Calu3 (cell line): ENCODE measurements at regions not wholly inside any gene's neighbourhood (a gene's known extent, or its start where the extent isn't known, plus 50 kb on each side); places are given as distances from the start of the nearest gene placed in this dataset.

Experiments used
- BruUV-seq: library from RNA; stranded (reverse); fragments of 400-500 nt; replicated peaks from 2 replicates; lab custom pipeline; 2021; lab: Mats Ljungman, UMichigan
- CTCF ChIA-PET: fragments of 300-600 bp; sonication (Branson Sonifier 250); formaldehyde crosslinking; loops from one replicate; lab custom pipeline; 2022; ENCODE audit warnings: antibody characterized with exemption; lab: Charles Lee
- DNase-seq: peaks from one replicate; pipeline ENCODE4 v3.0.0; 2022
- H3K27ac Mint-ChIP-seq: one replicate; pipeline ENCODE4 v1.8.0; 2022; ENCODE audit warnings: mixed read lengths; ENCODE audit not compliant: unreplicated experiment
- H3K27me3 Mint-ChIP-seq: one replicate; pipeline ENCODE4 v1.8.0; 2022; ENCODE audit warnings: mixed read lengths; ENCODE audit not compliant: unreplicated experiment
- H3K36me3 Mint-ChIP-seq: one replicate; pipeline ENCODE4 v1.8.0; 2022; ENCODE audit warnings: mild to moderate bottlenecking, moderate library complexity, mixed read lengths; ENCODE audit not compliant: insufficient read depth, unreplicated experiment
- H3K4me1 Mint-ChIP-seq: one replicate; pipeline ENCODE4 v1.8.0; 2022; ENCODE audit warnings: mild to moderate bottlenecking, low read depth, mixed read lengths; ENCODE audit not compliant: unreplicated experiment
- H3K4me3 Mint-ChIP-seq: one replicate; pipeline ENCODE4 v1.8.0; 2022; ENCODE audit warnings: mild to moderate bottlenecking, low read depth, moderate library complexity, mixed read lengths; ENCODE audit not compliant: unreplicated experiment
- H3K9me3 Mint-ChIP-seq: one replicate; pipeline ENCODE4 v1.8.0; 2022; ENCODE audit warnings: low read depth, mixed read lengths; ENCODE audit not compliant: unreplicated experiment
- CTCF ChIP-seq: fragments of 200-600 bp; IDR thresholded peaks from one replicate; pipeline ENCODE4 v1.8.0; 2022; ENCODE audit warnings: antibody characterized with exemption; ENCODE audit not compliant: unreplicated experiment
- intact Hi-C: fragments of 100-400 bp; cut with micrococcal nuclease; formaldehyde crosslinking; loops from one replicate; pipeline ENCODE4 v1.10.0; 2022; ENCODE audit not compliant: unreplicated experiment

- TF ChIP-seq CTCF = no peak
- DNase-seq = no peak
- Mint-ChIP-seq H3K9me3 (no peaks in the 10 kb centered on the region), H3K4me1 (no peaks in the 10 kb centered on the region), H3K4me3 (no peak overlapping the region), H3K27ac (no peak overlapping the region), H3K27me3 (peaks cover 100% of the 10 kb centered on the region), H3K36me3 (no peaks in the 10 kb centered on the region)
- intact Hi-C loops = no loop called here
- CTCF ChIA-PET = no interaction called here
- no TSS peak for BruUV-seq
Measured at GRCh38 chr17:74020522-74020921, 183.0 kb upstream of the RPL38 start.

- no peaks in the 10 kb centered on the region for H3K4me1 Mint-ChIP-seq
- H3K36me3 Mint-ChIP-seq = no peaks in the 10 kb centered on the region
- TF ChIP-seq CTCF = no peak
- peaks cover 100% of the 10 kb centered on the region for H3K27me3 Mint-ChIP-seq
- intact Hi-C loops = no loop called here
- H3K27ac Mint-ChIP-seq = no peak overlapping the region
- CTCF ChIA-PET = interaction anchor here (0.5 kb wide), 1 partner anchor 82 kb away, joined by 7 read pairs; no protein-coding TSS in a partner anchor
- DNase-seq = no peak
- BruUV-seq = no TSS peak
- H3K9me3 Mint-ChIP-seq = no peaks in the 10 kb centered on the region
- H3K4me3 Mint-ChIP-seq = no peak overlapping the region
Measured at GRCh38 chr17:74024871-74025531, 178.5 kb upstream of the RPL38 start.

GRCh38 chr17:74027444-74027843, 176.0 kb upstream of the RPL38 start:
- intact Hi-C loops = no loop called here
- Mint-ChIP-seq H3K9me3 (no peaks in the 10 kb centered on the region), H3K27me3 (peaks cover 100% of the 10 kb centered on the region), H3K27ac (no peak overlapping the region), H3K36me3 (no peaks in the 10 kb centered on the region), H3K4me1 (no peaks in the 10 kb centered on the region), H3K4me3 (no peak overlapping the region)
- DNase-seq = no peak
- CTCF ChIA-PET = no interaction called here
- no TSS peak for BruUV-seq
- TF ChIP-seq CTCF = no peak

- H3K4me1 Mint-ChIP-seq = no peaks in the 10 kb centered on the region
Measured at GRCh38 chr17:74028354-74029116, 174.9 kb upstream of the RPL38 start.

More at GRCh38 chr17:74028354-74029116, 174.9 kb upstream of the RPL38 start:
- no peak for DNase-seq
- BruUV-seq = no TSS peak
- H3K27me3 Mint-ChIP-seq = peaks cover 100% of the 10 kb centered on the region
- no peak overlapping the region for H3K27ac Mint-ChIP-seq
- no peak for TF ChIP-seq CTCF
- CTCF ChIA-PET = no interaction called here
- H3K36me3 Mint-ChIP-seq = no peaks in the 10 kb centered on the region
- no peaks in the 10 kb centered on the region for H3K9me3 Mint-ChIP-seq
- intact Hi-C loops = no loop called here
- no peak overlapping the region for H3K4me3 Mint-ChIP-seq
